GM18511 (cell line): ENCODE measurements at regions not wholly inside any gene's neighbourhood (a gene's known extent, or its start where the extent isn't known, plus 50 kb on each side); places are given as distances from the start of the nearest gene placed in this dataset.
A peak's percentile ranks its signal among the peaks of the same experiment; 100 is the strongest.

Source experiments
- ATAC-seq: cut with Tn5 transposase; IDR thresholded peaks from one replicate; pipeline ENCODE4 v1.9.1; 2021; ENCODE audit warnings: mild to moderate bottlenecking, moderate library complexity; ENCODE audit not compliant: unreplicated experiment

GRCh38 chr1:47696737-47697441 lies 259.0 kb downstream of the FOXD2 start:
- ATAC-seq = no peak

- ATAC-seq = no peak
These were observed 259.9 kb downstream of the FOXD2 start for GRCh38 chr1:47697616-47698335.

GRCh38 chr1:47699492-47700235 lies 261.8 kb downstream of the FOXD2 start:
- ATAC-seq = no peak

- ATAC-seq = no peak
These were observed 263.4 kb downstream of the FOXD2 start for GRCh38 chr1:47701283-47701682.

GRCh38 chr1:47701741-47702515 lies 264.1 kb downstream of the FOXD2 start:
- no peak for ATAC-seq

GRCh38 chr1:47703156-47703825 lies 265.4 kb downstream of the FOXD2 start:
- no peak for ATAC-seq

- no peak for ATAC-seq
These were observed 266.2 kb downstream of the FOXD2 start for GRCh38 chr1:47703981-47704596.

- no peak for ATAC-seq
These were observed 267.8 kb downstream of the FOXD2 start for GRCh38 chr1:47705517-47706130.

- ATAC-seq = no peak
These were observed 269.7 kb downstream of the FOXD2 start for GRCh38 chr1:47707503-47707902.

- ATAC-seq = no peak
These were observed 270.2 kb downstream of the FOXD2 start for GRCh38 chr1:47708019-47708535.

GRCh38 chr1:47708658-47709018 lies 270.8 kb downstream of the FOXD2 start:
- ATAC-seq = no peak

GRCh38 chr1:47709019-47709871 lies 271.4 kb downstream of the FOXD2 start:
- no peak for ATAC-seq

GRCh38 chr1:47709872-47710231 lies 272.0 kb downstream of the FOXD2 start:
- no peak for ATAC-seq

- peak; percentile 74 for ATAC-seq
These were observed 272.7 kb downstream of the FOXD2 start for GRCh38 chr1:47710329-47711071.
